NT2/D1 (cell line): ENCODE measurements at regions not wholly inside any gene's neighbourhood (a gene's known extent, or its start where the extent isn't known, plus 50 kb on each side); places are given as distances from the start of the nearest gene placed in this dataset.
A peak's percentile ranks its signal among the peaks of the same experiment; 100 is the strongest.
"Not testable (repeated sequence)": the region's sequence is repeated elsewhere in the genome, so short reads cannot be mapped to it uniquely, and the experiment has no call there.

Source experiments
- DNase-seq: peaks from one replicate; pipeline ENCODE4 v3.0.0-alpha.2; 2011; ENCODE audit warnings: low read depth, low spot score
- H3K27me3 ChIP-seq: 2 replicates; pipeline ENCODE4 v1.6.0; 2011; ENCODE audit warnings: mild to moderate bottlenecking; ENCODE audit not compliant: insufficient read length, insufficient read depth
- H3K36me3 ChIP-seq: 2 replicates; pipeline ENCODE4 v1.6.1; 2011; ENCODE audit warnings: mild to moderate bottlenecking, low read length, mixed read lengths; ENCODE audit not compliant: insufficient read depth, insufficient read length
- H3K4me1 ChIP-seq: 2 replicates; pipeline ENCODE4 v1.5.1; 2011; ENCODE audit not compliant: insufficient read depth, insufficient read length
- H3K4me3 ChIP-seq: 2 replicates; pipeline ENCODE4 v1.5.1; 2011; ENCODE audit warnings: low read depth; ENCODE audit not compliant: insufficient read length
- H3K9ac ChIP-seq: 2 replicates; pipeline ENCODE4 v1.6.0; 2011; ENCODE audit warnings: low read depth; ENCODE audit not compliant: insufficient read length
- H3K9me3 ChIP-seq: 2 replicates; pipeline ENCODE4 v1.5.1; 2011; ENCODE audit warnings: mild to moderate bottlenecking, low read length; ENCODE audit not compliant: insufficient read depth
- SUZ12 ChIP-seq: IDR thresholded peaks from 2 replicates; pipeline ENCODE4 v1.6.1; 2011; ENCODE audit not compliant: insufficient read length, insufficient read depth; ENCODE audit errors: extremely low read depth
- YY1 ChIP-seq: IDR thresholded peaks from 2 replicates; pipeline ENCODE4 v1.6.1; 2011; ENCODE audit not compliant: insufficient read length, insufficient read depth
- ZNF274 ChIP-seq: IDR thresholded peaks from 2 replicates; pipeline ENCODE4 v1.6.1; 2011; ENCODE audit warnings: mild to moderate bottlenecking, low read depth, low read length

- Histone ChIP-seq H3K36me3 (no peaks in the 10 kb centered on the region), H3K4me1 (peaks cover 3% of the 10 kb centered on the region), H3K4me3 (no peak overlapping the region), H3K9ac (no peak overlapping the region), H3K9me3 (no peaks in the 10 kb centered on the region), H3K27me3 (no peaks in the 10 kb centered on the region)
- TF ChIP-seq ZNF274 (no peak), SUZ12 (no peak), YY1 (no peak)
- DNase-seq: no peak
These were observed 77.0 kb upstream of the ZFAND5 start for GRCh38 chr9:72441848-72442607.

- no peak overlapping the region for H3K9ac ChIP-seq
- peak; percentile 56 for DNase-seq
- H3K4me3 ChIP-seq: no peak overlapping the region
- H3K27me3 ChIP-seq: no peaks in the 10 kb centered on the region
- no peaks in the 10 kb centered on the region for H3K9me3 ChIP-seq
- no peaks in the 10 kb centered on the region for H3K36me3 ChIP-seq
- TF ChIP-seq SUZ12 (no peak), YY1 (no peak), ZNF274 (no peak)
- peaks cover 3% of the 10 kb centered on the region for H3K4me1 ChIP-seq
These were observed 76.2 kb upstream of the ZFAND5 start for GRCh38 chr9:72440992-72441847.

- H3K9ac ChIP-seq: no peak overlapping the region
- no peaks in the 10 kb centered on the region for H3K9me3 ChIP-seq
- no peak overlapping the region for H3K4me3 ChIP-seq
- TF ChIP-seq ZNF274 (no peak), SUZ12 (no peak), YY1 (no peak)
- no peak for DNase-seq
- H3K36me3 ChIP-seq: no peaks in the 10 kb centered on the region
- no peaks in the 10 kb centered on the region for H3K27me3 ChIP-seq
- peaks cover 3% of the 10 kb centered on the region for H3K4me1 ChIP-seq
These were observed 75.4 kb upstream of the ZFAND5 start for GRCh38 chr9:72440378-72440777.

GRCh38 chr9:72433616-72434267, 68.7 kb upstream of the ZFAND5 start:
- H3K27me3 ChIP-seq, H3K9me3 ChIP-seq, H3K36me3 ChIP-seq, DNase-seq, H3K4me3 ChIP-seq, H3K4me1 ChIP-seq, H3K9ac ChIP-seq: not testable (repeated sequence)

GRCh38 chr9:72431036-72431435, 66.0 kb upstream of the ZFAND5 start:
- Histone ChIP-seq H3K4me1 (no peaks in the 10 kb centered on the region), H3K36me3 (no peaks in the 10 kb centered on the region), H3K9me3 (no peaks in the 10 kb centered on the region), H3K9ac (no peak overlapping the region), H3K4me3 (no peak overlapping the region), H3K27me3 (no peaks in the 10 kb centered on the region)
- no peak for TF ChIP-seq ZNF274
- no peak for TF ChIP-seq SUZ12
- DNase-seq: no peak

- no peak overlapping the region for H3K9ac ChIP-seq
These were observed 63.3 kb upstream of the ZFAND5 start for GRCh38 chr9:72428329-72428728.

GRCh38 chr9:72427801-72428200, 62.8 kb upstream of the ZFAND5 start:
- no peaks in the 10 kb centered on the region for H3K9me3 ChIP-seq
- DNase-seq: no peak
- H3K4me1 ChIP-seq: no peaks in the 10 kb centered on the region
- no peak overlapping the region for H3K4me3 ChIP-seq
- no peaks in the 10 kb centered on the region for H3K36me3 ChIP-seq
- H3K27me3 ChIP-seq: no peaks in the 10 kb centered on the region
- TF ChIP-seq SUZ12: no peak
- no peak for TF ChIP-seq YY1
- TF ChIP-seq ZNF274: no peak
- no peak overlapping the region for H3K9ac ChIP-seq

More at GRCh38 chr9:72428329-72428728, 63.3 kb upstream of the ZFAND5 start:
- Histone ChIP-seq H3K36me3 (no peaks in the 10 kb centered on the region), H3K27me3 (no peaks in the 10 kb centered on the region), H3K4me3 (no peak overlapping the region), H3K9me3 (no peaks in the 10 kb centered on the region), H3K4me1 (no peaks in the 10 kb centered on the region)
- no peak for DNase-seq
- TF ChIP-seq YY1 (no peak), ZNF274 (no peak), SUZ12 (no peak)
